Pancreas (tissue), 10 donors: ENCODE measurements at regions not wholly inside any gene's neighbourhood (a gene's known extent, or its start where the extent isn't known, plus 50 kb on each side); places are given as distances from the start of the nearest gene placed in this dataset.

Experiments used
- ATAC-seq, 4 donors: fragments of 200-7000 bp; cut with Tn5 transposase; one replicate each; pipeline versions ENCODE4 v1.8.0 to v1.9.1; 2020; ENCODE audit warnings: mild to moderate bottlenecking in 4 of 4, moderate library complexity in 4 of 4
- DNase-seq, 6 donors: peaks; one replicate each; pipeline ENCODE4 v3.0.0-alpha.2; 2020
- FAIRE-seq: peaks from 2 replicates; lab custom pipeline; 2012; peaks lifted over from hg19 to GRCh38; lab: Jason Lieb, UNC
- H3K27ac ChIP-seq, 4 donors: fragments of 200-600 bp; sonication (generic); 1 replicate in 3 of 4; 2 replicates in 1 of 4; pipeline versions ENCODE4 v1.5.0 to v1.8.0; 2020
- H3K27me3 ChIP-seq, 4 donors: fragments of 200-600 bp; one replicate each; pipeline ENCODE4 v1.8.0; 2021
- H3K36me3 ChIP-seq, 3 donors: fragments of 200-600 bp; sonication (generic) in 1 of 3; one replicate each; pipeline versions ENCODE4 v1.5.0 to v1.8.0; 2020 to 2021
- H3K4me1 ChIP-seq, 3 donors: fragments of 200-600 bp; one replicate each; pipeline ENCODE4 v1.8.0; 2021
- H3K4me3 ChIP-seq, 4 donors: fragments of 200-600 bp; sonication (generic) in 2 of 4; one replicate each; pipeline versions ENCODE4 v1.5.0 to v1.8.0; 2020 to 2021
- H3K9me3 ChIP-seq, 4 donors: fragments of 200-600 bp; one replicate each; pipeline ENCODE4 v1.8.0; 2021
- CTCF ChIP-seq, 4 donors: fragments of 200-600 bp; sonication (generic) in 3 of 4; IDR thresholded peaks; one replicate each; pipeline versions ENCODE4 v1.5.0 to v1.8.0; 2021; ENCODE audit warnings: antibody characterized with exemption in 4 of 4
- WGBS, 2 donors: extraction: QIAGEN DNeasy Blood & Tissue Kit; methylation state at CpG; one replicate each; pipeline ENCODE4 v1.1.7; 2013; 5-methylcytosine and 5-hydroxymethylcytosine counted together
- intact Hi-C, 3 donors: fragments of 100-400 bp; cut with DNase I; formaldehyde crosslinking; loops; one replicate each; pipeline versions ENCODE4 v1.11.1 to v1.14.2; 2022
- donor health status: healthy with polysubstance abuse.
- donor health status: DM: no; HTN: no; CAD: no; lungs with moderate emphysema.
- donor health status: DM: no; HTN: no; CAD: no.
- donor health status: control.
- donor health status: control.
- donor health status: Bipolar disorder and iron deficiency.
- donor health status: DM: yes; HTN: yes; CAD: no.
- donor health status: DM: no; HTN: no; CAD: no.
- donor health status: DM: no; HTN: no; CAD: no.
- donor health status: DM: yes; HTN: yes; CAD: no.

- Histone ChIP-seq H3K27ac (no peak overlapping the region), H3K4me1 (no peaks in the 10 kb centered on the region), H3K27me3 (no peaks in the 10 kb centered on the region), H3K9me3 (no peaks in the 10 kb centered on the region), H3K36me3 (no peaks in the 10 kb centered on the region), H3K4me3 (no peak overlapping the region)
- no peak for ATAC-seq
- WGBS, 2 donors: 36 to 37% methylated on average over 1 of the region's 1 CpG
- TF ChIP-seq CTCF (IDR thresholded peaks at IDR 0.05): no peak
- FAIRE-seq: no peak
- intact Hi-C loops: no loop called here
- DNase-seq: no peak
These were observed 340.6 kb downstream of the SOX2 start for GRCh38 chr3:182052332-182052731.

- DNase-seq: no peak
- H3K36me3 ChIP-seq: no peaks in the 10 kb centered on the region
- no peak for TF ChIP-seq CTCF (IDR thresholded peaks at IDR 0.05)
- no peaks in the 10 kb centered on the region for H3K27me3 ChIP-seq
- no peak overlapping the region for H3K4me3 ChIP-seq
- intact Hi-C loops: no loop called here
- WGBS, 2 donors: 60 to 65% methylated on average over 2 of the region's 2 CpGs
- no peak for FAIRE-seq
- H3K9me3 ChIP-seq: no peaks in the 10 kb centered on the region
- H3K4me1 ChIP-seq: no peaks in the 10 kb centered on the region
- no peak overlapping the region for H3K27ac ChIP-seq
- no peak for ATAC-seq
These were observed 341.0 kb downstream of the SOX2 start for GRCh38 chr3:182052757-182053156.

DNA sequence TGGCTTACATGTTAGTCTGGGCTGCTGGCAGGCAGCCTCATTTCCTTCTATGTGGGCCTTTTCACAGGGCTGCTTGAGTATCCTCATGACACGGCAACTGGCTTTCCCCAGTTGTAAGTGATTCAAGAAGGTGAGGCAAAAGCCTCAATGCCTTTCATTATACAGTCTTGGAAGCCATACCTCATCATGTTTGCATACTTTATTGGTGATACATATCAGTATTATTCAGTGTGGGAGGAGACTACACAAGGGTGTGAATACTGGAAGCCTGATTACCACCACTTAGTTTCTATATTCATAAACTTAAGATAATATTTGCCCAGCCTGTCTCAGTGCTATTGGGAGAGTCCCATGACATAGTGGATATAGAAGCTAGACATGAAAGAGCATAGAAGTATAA is 346.8 kb downstream of the SOX2 start:
- 82 to 89% methylated on average over 1 of the region's 1 CpG for WGBS, 2 donors
- TF ChIP-seq CTCF (IDR thresholded peaks at IDR 0.05): no peak
- Histone ChIP-seq H3K4me3 (no peak overlapping the region), H3K9me3 (no peaks in the 10 kb centered on the region), H3K27me3 (no peaks in the 10 kb centered on the region), H3K27ac (no peak overlapping the region), H3K36me3 (no peaks in the 10 kb centered on the region), H3K4me1 (no peaks in the 10 kb centered on the region)
- DNase-seq (no peak), ATAC-seq (peak in 1 of 4 donors; percentile 9), FAIRE-seq (no peak)
- intact Hi-C loops: no loop called here

DNA sequence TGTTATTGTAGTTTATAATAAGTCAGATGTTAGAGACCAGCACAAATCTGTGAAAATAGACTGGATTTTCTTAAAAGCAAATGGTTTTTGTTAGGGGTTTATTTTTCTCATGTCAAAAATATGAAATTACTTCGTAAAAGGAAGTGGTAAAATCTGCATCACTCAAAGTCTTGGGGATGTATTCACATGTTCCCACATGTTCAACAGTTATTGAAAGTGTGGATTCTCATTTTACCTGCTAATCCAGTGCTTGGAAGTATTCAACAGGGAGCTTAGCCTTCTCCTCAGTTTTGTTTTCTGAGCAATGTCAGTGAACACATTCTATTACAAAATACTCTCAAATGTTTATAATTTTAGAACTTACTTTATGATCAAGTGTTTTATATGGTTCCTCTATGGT is 352.0 kb downstream of the SOX2 start:
- H3K36me3 ChIP-seq: no peaks in the 10 kb centered on the region
- H3K27ac ChIP-seq: no peak overlapping the region
- no peaks in the 10 kb centered on the region for H3K27me3 ChIP-seq
- FAIRE-seq (no peak), DNase-seq (no peak), ATAC-seq (no peak)
- no peaks in the 10 kb centered on the region for H3K9me3 ChIP-seq
- intact Hi-C loops: no loop called here
- 35 to 38% methylated on average over 1 of the region's 1 CpG for WGBS, 2 donors
- H3K4me3 ChIP-seq: no peak overlapping the region
- H3K4me1 ChIP-seq: no peaks in the 10 kb centered on the region
- TF ChIP-seq CTCF (IDR thresholded peaks at IDR 0.05): no peak

- H3K4me1 ChIP-seq: no peaks in the 10 kb centered on the region
- intact Hi-C loops: no loop called here
- WGBS, 2 donors: 47 to 67% methylated on average over 4 of the region's 4 CpGs
- ATAC-seq: no peak
- no peaks in the 10 kb centered on the region for H3K27me3 ChIP-seq
- no peak for TF ChIP-seq CTCF (IDR thresholded peaks at IDR 0.05)
- no peak overlapping the region for H3K27ac ChIP-seq
- no peaks in the 10 kb centered on the region for H3K36me3 ChIP-seq
- no peaks in the 10 kb centered on the region for H3K9me3 ChIP-seq
- DNase-seq: no peak
- FAIRE-seq: no peak
- no peak overlapping the region for H3K4me3 ChIP-seq
These were observed 355.7 kb downstream of the SOX2 start for GRCh38 chr3:182067423-182067822.
